Ureter (tissue), 1 donor: ENCODE measurements at regions not wholly inside any gene's neighbourhood (a gene's known extent, or its start where the extent isn't known, plus 50 kb on each side); places are given as distances from the start of the nearest gene placed in this dataset.
"Not testable (repeated sequence)": the region's sequence is repeated elsewhere in the genome, so short reads cannot be mapped to it uniquely, and the experiment has no call there.

Source experiments
- DNase-seq: peaks from one replicate; pipeline ENCODE4 v3.0.0-alpha.2; 2020; ENCODE audit warnings: low spot score
- donor health status: DM: yes; HTN: yes; CAD: no.

DNA sequence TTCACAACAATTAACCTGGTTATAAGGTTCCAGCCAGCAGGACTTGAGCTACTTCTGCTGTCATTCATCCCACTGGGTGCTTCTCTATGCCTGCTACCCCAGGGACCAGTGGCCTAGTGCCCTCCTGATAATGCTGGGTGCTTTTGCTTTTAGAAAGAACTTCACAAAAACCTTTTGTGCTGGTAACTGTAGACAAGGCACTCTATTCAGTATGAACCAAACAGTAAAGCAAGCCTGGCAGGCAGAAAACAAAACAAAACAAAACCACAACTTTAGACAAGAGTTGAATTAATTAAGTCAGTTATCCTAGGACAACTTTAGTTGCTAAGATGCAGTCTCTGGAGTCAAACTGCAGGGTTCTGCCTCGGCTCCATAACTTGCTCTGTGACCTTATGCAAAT lies 61.9 kb upstream of the ADGRL2 start:
- no peak for DNase-seq

- no peak for DNase-seq
Measured at GRCh38 chr1:81733480-81733879, 67.3 kb upstream of the ADGRL2 start.

GRCh38 chr1:81731989-81732388 lies 68.7 kb upstream of the ADGRL2 start:
- DNase-seq: no peak

DNA sequence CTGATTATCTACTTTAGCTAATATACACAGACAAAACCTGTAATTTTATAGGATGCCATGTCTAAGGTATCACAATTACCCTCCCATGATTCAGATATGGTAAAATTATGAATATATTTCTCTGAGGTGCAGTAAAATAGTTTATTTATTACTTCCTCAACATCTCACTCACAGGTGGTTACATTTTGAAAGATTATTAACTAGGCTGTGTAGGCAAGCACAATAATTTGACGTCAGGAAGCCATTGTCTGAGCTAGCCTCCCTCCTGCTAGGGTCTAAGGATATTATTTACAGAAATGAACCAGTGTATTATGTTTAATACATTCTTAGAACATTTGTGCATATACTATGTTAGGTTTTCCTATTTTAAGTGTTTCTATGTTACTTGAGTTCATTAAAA lies 69.9 kb upstream of the ADGRL2 start:
- DNase-seq: no peak

- not testable (repeated sequence) for DNase-seq
Measured at GRCh38 chr1:81730299-81730698, 70.4 kb upstream of the ADGRL2 start.

GRCh38 chr1:81729818-81730217 lies 70.9 kb upstream of the ADGRL2 start:
- DNase-seq: no peak

DNA sequence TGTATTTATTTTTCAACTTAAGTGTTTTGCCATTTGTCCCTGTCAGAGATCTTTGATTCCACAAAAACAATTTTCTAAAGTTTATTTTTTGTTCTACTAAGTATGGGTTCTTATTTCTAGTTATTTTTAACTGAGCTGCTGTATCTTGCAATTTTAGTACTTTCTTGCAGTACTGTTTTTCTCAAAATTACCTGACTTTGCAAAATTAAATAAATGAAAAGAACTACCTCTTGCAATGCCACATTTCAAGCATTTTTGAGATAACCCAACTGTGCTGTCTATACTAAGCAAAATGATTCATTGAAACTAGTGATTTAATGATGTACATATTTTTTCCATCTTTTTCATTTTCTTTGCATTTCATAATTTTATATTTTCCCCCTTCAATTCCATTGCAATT lies 71.5 kb upstream of the ADGRL2 start:
- DNase-seq: no peak

GRCh38 chr1:81725823-81726222 lies 74.9 kb upstream of the ADGRL2 start:
- no peak for DNase-seq

- not testable (repeated sequence) for DNase-seq
Measured at GRCh38 chr1:81722631-81723328, 78.0 kb upstream of the ADGRL2 start.

DNA sequence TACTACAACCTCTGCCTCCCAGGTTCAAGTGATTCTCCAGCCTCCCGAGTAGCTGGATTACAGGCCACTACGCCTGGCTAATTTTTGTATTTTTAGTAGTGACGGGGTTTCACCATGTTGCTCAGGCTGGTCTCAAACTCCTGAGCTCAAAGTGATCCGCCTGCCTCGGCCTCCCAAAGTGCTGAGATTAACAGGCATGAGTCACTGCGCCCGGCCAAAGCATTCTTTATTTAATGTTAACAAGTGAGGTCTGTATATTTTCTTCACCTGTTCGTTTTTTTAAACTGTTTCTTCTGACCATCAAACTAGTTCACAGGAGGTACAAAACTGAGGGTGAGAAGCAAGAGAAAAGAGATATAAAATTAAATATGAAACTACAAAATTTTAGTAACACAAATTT lies 80.5 kb upstream of the ADGRL2 start:
- not testable (repeated sequence) for DNase-seq

DNA sequence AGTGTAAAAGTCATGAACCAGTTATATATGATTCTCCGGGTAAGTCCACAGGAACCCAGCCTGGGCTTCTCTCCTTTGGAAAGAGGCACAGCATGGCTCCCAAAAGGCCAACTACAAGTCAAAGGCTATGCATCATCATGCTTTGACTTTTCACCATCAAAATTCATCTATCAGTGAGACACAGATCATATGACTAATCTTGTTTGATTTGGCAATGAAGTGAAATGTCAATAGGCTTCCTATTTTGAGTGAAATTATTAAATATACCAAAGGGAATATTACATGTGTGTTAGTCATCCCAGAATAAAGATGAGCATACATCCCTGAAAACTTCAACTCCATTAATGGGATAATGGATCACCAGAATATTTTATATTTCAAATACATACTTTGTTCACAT lies 83.5 kb upstream of the ADGRL2 start:
- no peak for DNase-seq

DNA sequence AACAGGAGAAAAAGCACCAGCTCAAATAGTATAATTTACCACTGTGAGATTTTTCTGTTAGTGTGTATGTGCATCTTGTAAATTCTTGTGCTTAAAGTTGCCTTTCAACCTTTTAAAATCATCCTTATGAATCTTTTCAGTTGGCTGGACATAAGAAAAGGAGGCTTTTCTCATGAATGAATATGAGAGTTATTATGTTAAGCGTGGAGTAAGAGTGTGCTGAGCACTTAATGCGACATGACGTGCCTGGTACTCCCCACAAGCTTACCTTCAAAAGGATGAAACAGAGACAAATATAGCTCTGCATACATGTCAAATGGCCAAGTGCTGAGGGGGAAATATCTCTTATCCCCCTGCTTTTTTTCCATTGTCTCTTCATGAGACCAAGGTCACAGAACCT lies 85.3 kb upstream of the ADGRL2 start:
- no peak for DNase-seq

GRCh38 chr1:81714636-81715035 lies 86.1 kb upstream of the ADGRL2 start:
- no peak for DNase-seq

- DNase-seq: no peak
Measured at GRCh38 chr1:81712425-81712824, 88.3 kb upstream of the ADGRL2 start.

GRCh38 chr1:81710857-81711256 lies 89.9 kb upstream of the ADGRL2 start:
- no peak for DNase-seq

GRCh38 chr1:81708250-81708649 lies 92.5 kb upstream of the ADGRL2 start:
- DNase-seq: no peak

GRCh38 chr1:81706650-81707435 lies 93.9 kb upstream of the ADGRL2 start:
- no peak for DNase-seq

DNA sequence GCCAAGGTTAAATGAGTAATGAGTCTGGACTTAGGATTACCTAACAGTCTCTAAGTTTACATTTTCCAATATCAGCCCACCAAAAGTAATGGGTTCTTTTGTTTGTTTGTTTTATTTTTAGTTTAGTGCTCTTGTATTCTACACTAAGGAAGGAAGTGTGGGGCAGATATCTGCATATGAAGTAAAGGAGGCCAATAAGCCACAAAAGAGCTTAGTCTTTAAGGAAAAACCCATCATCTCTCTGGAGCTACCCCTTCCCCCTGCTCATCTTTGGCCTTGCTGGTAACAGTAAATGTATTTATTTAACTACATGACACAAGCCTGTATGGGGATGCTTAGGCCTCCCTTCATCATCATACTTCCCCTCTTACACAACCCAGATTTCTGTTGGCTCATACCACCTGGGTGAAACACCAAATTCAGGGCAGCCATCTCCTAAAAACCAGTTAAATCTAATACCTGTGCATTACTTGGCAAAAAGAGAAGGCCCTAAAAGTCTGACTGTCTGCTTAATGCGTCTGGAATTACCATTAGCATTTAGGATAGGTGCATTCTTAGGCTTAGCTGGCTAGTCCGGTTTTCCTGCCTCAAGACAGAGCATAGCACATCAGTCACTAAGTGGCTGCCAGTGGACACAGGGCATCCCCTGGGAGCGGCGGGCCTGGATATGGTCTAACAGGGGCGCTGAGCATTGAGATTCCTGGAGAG lies 96.8 kb upstream of the ADGRL2 start:
- DNase-seq: no peak

DNA sequence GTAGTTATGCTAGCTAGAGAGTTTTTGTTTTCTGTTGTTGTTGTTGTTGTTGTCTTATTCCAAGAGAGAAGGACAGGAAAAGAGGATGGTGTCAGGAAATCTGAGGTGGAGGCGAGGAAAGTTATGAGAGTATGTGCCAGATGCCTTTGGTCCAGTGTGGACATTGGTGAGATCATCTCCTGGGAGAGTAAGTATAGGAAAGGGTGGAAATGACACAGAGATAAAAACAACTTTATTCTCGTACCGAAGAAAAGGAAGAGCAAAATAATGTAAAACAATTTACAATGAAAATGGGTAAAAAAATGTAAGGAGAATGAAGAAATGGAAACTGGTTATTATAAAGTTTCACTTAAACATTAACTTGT lies 97.4 kb upstream of the ADGRL2 start:
- DNase-seq: no peak

- no peak for DNase-seq
Measured at GRCh38 chr1:81702903-81703302, 97.8 kb upstream of the ADGRL2 start.

DNA sequence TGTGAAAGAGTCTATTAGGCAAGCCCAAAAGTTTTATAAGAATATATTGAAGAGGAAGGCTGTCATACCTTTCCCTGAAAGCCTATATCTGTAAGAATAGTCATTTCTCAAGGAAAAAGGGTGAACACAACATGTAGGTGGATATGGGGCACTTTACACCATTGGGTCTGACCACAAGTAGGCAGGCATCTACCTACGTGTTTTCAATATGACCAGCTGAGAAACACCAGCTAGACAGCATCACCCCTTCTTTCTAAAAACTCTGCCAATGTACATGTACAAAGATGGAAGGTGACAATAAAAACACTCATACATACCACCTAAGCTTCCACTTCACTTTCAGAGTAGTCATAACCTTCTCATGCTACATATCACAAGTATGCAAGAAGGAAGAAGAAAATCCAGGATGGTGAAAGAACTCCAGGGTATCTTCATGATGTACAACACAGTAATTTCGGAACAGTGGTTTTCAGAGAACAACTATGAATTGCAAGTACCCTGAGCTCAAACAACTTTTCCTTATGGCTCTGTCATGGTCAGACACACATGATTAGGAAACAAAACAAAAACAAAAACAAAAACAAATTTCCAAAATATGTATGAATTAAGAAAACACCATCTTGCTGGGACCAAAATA lies 98.5 kb upstream of the ADGRL2 start:
- DNase-seq: no peak

- no peak for DNase-seq
Measured at GRCh38 chr1:81700728-81701470, 99.8 kb upstream of the ADGRL2 start.
